A673 (cell line): ENCODE measurements at regions not wholly inside any gene's neighbourhood (a gene's known extent, or its start where the extent isn't known, plus 50 kb on each side); places are given as distances from the start of the nearest gene placed in this dataset.

ENCODE experiments used
- BruUV-seq: library from RNA; stranded (reverse); fragments of 400-500 nt; replicated peaks from 2 replicates; lab custom pipeline; 2021; lab: Mats Ljungman, UMichigan
- CTCF ChIA-PET: fragments of 300-600 bp; sonication (Branson Sonifier 250); formaldehyde crosslinking; loops from one replicate; lab custom pipeline; 2022; ENCODE audit warnings: antibody characterized with exemption; lab: Charles Lee
- POLR2A ChIA-PET: fragments of 300-600 bp; sonication (Branson Sonifier 250); formaldehyde crosslinking; loops from one replicate; lab custom pipeline; 2022; ENCODE audit warnings: antibody characterized with exemption; ENCODE audit not compliant: low non-redundant PET; lab: Charles Lee
- DNase-seq: peaks from one replicate; pipeline ENCODE4 v3.0.0-alpha.2; 2015; ENCODE audit warnings: low spot score
- H3K27ac ChIP-seq: fragments of 200-600 bp; sonication (generic); 2 replicates; pipeline ENCODE4 v1.5.1; 2016; ENCODE audit warnings: mixed run types, low read depth, mild to moderate bottlenecking, mixed read lengths, antibody characterized with exemption, low read length; ENCODE audit not compliant: poor library complexity, severe bottlenecking
- H3K27me3 ChIP-seq: fragments of 200-600 bp; sonication (generic); replicated peaks from 2 replicates; pipeline ENCODE4 v1.6.1; 2017; ENCODE audit warnings: mixed run types, low read depth, mild to moderate bottlenecking, mixed read lengths, antibody characterized with exemption, low read length; ENCODE audit not compliant: insufficient read depth, poor library complexity
- H3K36me3 ChIP-seq: fragments of 200-600 bp; sonication (generic); 2 replicates; pipeline ENCODE4 v1.6.1; 2016; ENCODE audit warnings: mixed run types, mild to moderate bottlenecking, mixed read lengths, antibody characterized with exemption, low read length; ENCODE audit not compliant: insufficient read depth, poor library complexity, severe bottlenecking
- H3K4me1 ChIP-seq: fragments of 200-600 bp; sonication (generic); 2 replicates; pipeline ENCODE4 v1.6.1; 2017; ENCODE audit warnings: mixed run types, mild to moderate bottlenecking, mixed read lengths, antibody characterized with exemption, low read length; ENCODE audit not compliant: insufficient read depth, poor library complexity, severe bottlenecking
- H3K4me3 ChIP-seq: fragments of 200-600 bp; sonication (generic); 2 replicates; pipeline ENCODE4 v1.5.1; 2016; ENCODE audit warnings: low read depth, mixed run types, mild to moderate bottlenecking, mixed read lengths, low read length; ENCODE audit not compliant: poor library complexity, severe bottlenecking
- H3K9me3 ChIP-seq: fragments of 200-600 bp; sonication (generic); 2 replicates; pipeline ENCODE4 v1.6.1; 2016; ENCODE audit warnings: mixed run types, low read depth, mild to moderate bottlenecking, mixed read lengths, antibody characterized with exemption, low read length; ENCODE audit not compliant: poor library complexity, severe bottlenecking
- EZH2 ChIP-seq: fragments of 200-600 bp; sonication (generic); IDR thresholded peaks from 2 replicates; pipeline ENCODE4 v1.6.1; 2017; ENCODE audit warnings: borderline replicate concordance, low read depth, mild to moderate bottlenecking, mixed read lengths, antibody characterized with exemption, low read length; ENCODE audit not compliant: poor library complexity, severe bottlenecking
- intact Hi-C: fragments of 100-400 bp; cut with micrococcal nuclease; formaldehyde crosslinking; loops from one replicate; pipeline ENCODE4 v1.10.0; 2022; ENCODE audit not compliant: unreplicated experiment
- TF ChIP-seq, protein P1 (sequence below): fragments of 300-800, 200-600 bp; sonication (generic); conservative IDR thresholded peaks from 2 replicates; pipeline ENCODE4 v1.5.1; 2017; ENCODE audit warnings: low read depth, mild to moderate bottlenecking, antibody characterized with exemption, low read length, moderate library complexity, mixed read lengths

DNA sequence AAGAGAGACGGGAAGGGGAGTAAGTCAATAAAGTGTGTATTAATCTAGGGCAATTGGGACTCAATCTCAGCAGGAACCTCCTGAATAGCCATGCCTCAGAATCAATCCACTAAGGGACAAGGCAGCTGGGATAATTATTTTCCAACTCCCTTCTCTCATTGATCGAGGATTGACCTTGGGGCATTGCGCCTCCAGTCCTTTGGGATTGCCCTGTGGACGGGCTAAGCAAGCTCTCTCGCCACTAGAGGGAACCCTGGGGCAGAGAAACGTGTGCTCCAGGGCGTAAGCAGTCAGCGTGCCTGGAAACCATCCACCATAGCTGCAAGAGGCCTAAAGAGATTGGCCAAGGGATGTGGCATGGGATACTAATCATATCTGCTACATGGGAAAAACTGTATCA, 53.9 kb upstream of the ERCC4 start:
- intact Hi-C loops = no loop called here
- CTCF ChIA-PET = interaction anchor here (0.6 kb wide), 2 partner anchors 741 to 1813 kb away, joined by 5 to 6 read pairs; no protein-coding TSS in a partner anchor
- Histone ChIP-seq H3K27ac (no peak overlapping the region), H3K9me3 (no peaks in the 10 kb centered on the region), H3K4me3 (no peak overlapping the region), H3K36me3 (no peaks in the 10 kb centered on the region), H3K4me1 (no peaks in the 10 kb centered on the region), H3K27me3 (peaks cover 6% of the 10 kb centered on the region)
- POLR2A ChIA-PET = no interaction called here
- no TSS peak for BruUV-seq
- peak; percentile 83 for DNase-seq
- TF ChIP-seq, protein P1, sequence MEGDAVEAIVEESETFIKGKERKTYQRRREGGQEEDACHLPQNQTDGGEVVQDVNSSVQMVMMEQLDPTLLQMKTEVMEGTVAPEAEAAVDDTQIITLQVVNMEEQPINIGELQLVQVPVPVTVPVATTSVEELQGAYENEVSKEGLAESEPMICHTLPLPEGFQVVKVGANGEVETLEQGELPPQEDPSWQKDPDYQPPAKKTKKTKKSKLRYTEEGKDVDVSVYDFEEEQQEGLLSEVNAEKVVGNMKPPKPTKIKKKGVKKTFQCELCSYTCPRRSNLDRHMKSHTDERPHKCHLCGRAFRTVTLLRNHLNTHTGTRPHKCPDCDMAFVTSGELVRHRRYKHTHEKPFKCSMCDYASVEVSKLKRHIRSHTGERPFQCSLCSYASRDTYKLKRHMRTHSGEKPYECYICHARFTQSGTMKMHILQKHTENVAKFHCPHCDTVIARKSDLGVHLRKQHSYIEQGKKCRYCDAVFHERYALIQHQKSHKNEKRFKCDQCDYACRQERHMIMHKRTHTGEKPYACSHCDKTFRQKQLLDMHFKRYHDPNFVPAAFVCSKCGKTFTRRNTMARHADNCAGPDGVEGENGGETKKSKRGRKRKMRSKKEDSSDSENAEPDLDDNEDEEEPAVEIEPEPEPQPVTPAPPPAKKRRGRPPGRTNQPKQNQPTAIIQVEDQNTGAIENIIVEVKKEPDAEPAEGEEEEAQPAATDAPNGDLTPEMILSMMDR = peak; percentile 81
- no peak for TF ChIP-seq EZH2
